SHP77 treated with DMSO at 0.1 percent for 48 hours (cell line): ENCODE measurements at regions not wholly inside any gene's neighbourhood (a gene's known extent, or its start where the extent isn't known, plus 50 kb on each side); places are given as distances from the start of the nearest gene placed in this dataset.
"Not testable (repeated sequence)": the region's sequence is repeated elsewhere in the genome, so short reads cannot be mapped to it uniquely, and the experiment has no call there.

ENCODE experiments used
- DNase-seq: peaks from one replicate; lab custom pipeline; 2025; lab: John Stamatoyannopoulos, UW

GRCh38 chr5:164206196-164206595 is 700.8 kb downstream of the MAT2B start:
- no peak for DNase-seq

GRCh38 chr5:164207646-164208045 is 702.2 kb downstream of the MAT2B start:
- DNase-seq: no peak

GRCh38 chr5:164210491-164210890 is 705.1 kb downstream of the MAT2B start:
- DNase-seq: no peak

- DNase-seq: no peak
These were observed 709.3 kb downstream of the MAT2B start for GRCh38 chr5:164214698-164215097.

- DNase-seq: no peak
These were observed 712.0 kb downstream of the MAT2B start for GRCh38 chr5:164217464-164217863.

GRCh38 chr5:164220522-164220921 is 715.1 kb downstream of the MAT2B start:
- DNase-seq: no peak

GRCh38 chr5:164224236-164224635 is 718.8 kb downstream of the MAT2B start:
- DNase-seq: no peak

- DNase-seq: no peak
These were observed 719.4 kb downstream of the MAT2B start for GRCh38 chr5:164224772-164225171.

- no peak for DNase-seq
These were observed 724.9 kb downstream of the MAT2B start for GRCh38 chr5:164230341-164230740.

GRCh38 chr5:164233791-164234190 is 728.4 kb downstream of the MAT2B start:
- no peak for DNase-seq

- DNase-seq: no peak
These were observed 728.9 kb downstream of the MAT2B start for GRCh38 chr5:164234321-164234720.

- DNase-seq: no peak
These were observed 730.0 kb downstream of the MAT2B start for GRCh38 chr5:164235300-164235891.

GRCh38 chr5:164237486-164237885 is 732.1 kb downstream of the MAT2B start:
- DNase-seq: no peak

- not testable (repeated sequence) for DNase-seq
These were observed 746.4 kb downstream of the MAT2B start for GRCh38 chr5:164251781-164252180.

GRCh38 chr5:164253764-164254163 is 748.3 kb downstream of the MAT2B start:
- DNase-seq: no peak

- DNase-seq: no peak
These were observed 750.3 kb downstream of the MAT2B start for GRCh38 chr5:164255598-164256213.

- no peak for DNase-seq
These were observed 750.9 kb downstream of the MAT2B start for GRCh38 chr5:164256351-164256750.

- no peak for DNase-seq
These were observed 751.5 kb downstream of the MAT2B start for GRCh38 chr5:164256954-164257353.

GRCh38 chr5:164265566-164265965 is 760.1 kb downstream of the MAT2B start:
- DNase-seq: no peak

GRCh38 chr5:164266571-164266970 is 761.2 kb downstream of the MAT2B start:
- no peak for DNase-seq

GRCh38 chr5:164277720-164278119 is 772.3 kb downstream of the MAT2B start:
- DNase-seq: no peak

- no peak for DNase-seq
These were observed 784.1 kb downstream of the MAT2B start for GRCh38 chr5:164289526-164289925.

- peak; percentile 45 for DNase-seq
These were observed 791.2 kb downstream of the MAT2B start for GRCh38 chr5:164296603-164297080.

GRCh38 chr5:164298165-164298564 is 792.7 kb downstream of the MAT2B start:
- DNase-seq: no peak
